Uterus (tissue), 2 donors: ENCODE measurements at regions not wholly inside any gene's neighbourhood (a gene's known extent, or its start where the extent isn't known, plus 50 kb on each side); places are given as distances from the start of the nearest gene placed in this dataset.

Source experiments
- POLR2A ChIP-seq, 2 donors: fragments of 450-650 bp; IDR thresholded peaks; one replicate each; pipeline ENCODE4 v1.6.1; 2016; ENCODE audit warnings: antibody characterized with exemption in 2 of 2, mild to moderate bottlenecking in 1 of 2, moderate library complexity in 1 of 2
- TF ChIP-seq, protein P1 (sequence below), 4 experiments: fragments of 200-600 bp in 2 of 4; fragments of 450-650 bp in 2 of 4; sonication (generic) in 2 of 4; IDR thresholded peaks; one replicate each; pipeline ENCODE4 v1.5.1; 2016 to 2019; ENCODE audit warnings: antibody characterized with exemption in 4 of 4, mild to moderate bottlenecking in 2 of 4, moderate library complexity in 1 of 4

- TF ChIP-seq, protein P1, sequence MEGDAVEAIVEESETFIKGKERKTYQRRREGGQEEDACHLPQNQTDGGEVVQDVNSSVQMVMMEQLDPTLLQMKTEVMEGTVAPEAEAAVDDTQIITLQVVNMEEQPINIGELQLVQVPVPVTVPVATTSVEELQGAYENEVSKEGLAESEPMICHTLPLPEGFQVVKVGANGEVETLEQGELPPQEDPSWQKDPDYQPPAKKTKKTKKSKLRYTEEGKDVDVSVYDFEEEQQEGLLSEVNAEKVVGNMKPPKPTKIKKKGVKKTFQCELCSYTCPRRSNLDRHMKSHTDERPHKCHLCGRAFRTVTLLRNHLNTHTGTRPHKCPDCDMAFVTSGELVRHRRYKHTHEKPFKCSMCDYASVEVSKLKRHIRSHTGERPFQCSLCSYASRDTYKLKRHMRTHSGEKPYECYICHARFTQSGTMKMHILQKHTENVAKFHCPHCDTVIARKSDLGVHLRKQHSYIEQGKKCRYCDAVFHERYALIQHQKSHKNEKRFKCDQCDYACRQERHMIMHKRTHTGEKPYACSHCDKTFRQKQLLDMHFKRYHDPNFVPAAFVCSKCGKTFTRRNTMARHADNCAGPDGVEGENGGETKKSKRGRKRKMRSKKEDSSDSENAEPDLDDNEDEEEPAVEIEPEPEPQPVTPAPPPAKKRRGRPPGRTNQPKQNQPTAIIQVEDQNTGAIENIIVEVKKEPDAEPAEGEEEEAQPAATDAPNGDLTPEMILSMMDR (IDR thresholded peaks at IDR 0.05): no peak
- TF ChIP-seq POLR2A (IDR thresholded peaks at IDR 0.05): no peak
Observed at GRCh38 chr5:6910950-6911349, 197.7 kb downstream of the TENT4A start.
